OCI-LY1 (cell line): ENCODE measurements at regions not wholly inside any gene's neighbourhood (a gene's known extent, or its start where the extent isn't known, plus 50 kb on each side); places are given as distances from the start of the nearest gene placed in this dataset.
"Not testable (repeated sequence)": the region's sequence is repeated elsewhere in the genome, so short reads cannot be mapped to it uniquely, and the experiment has no call there.

ENCODE experiments used
- H2AFZ ChIP-seq: fragments of 200-600 bp; sonication (generic), shearing (Covaris generic); 2 replicates; pipeline ENCODE4 v1.6.0; 2014; ENCODE audit warnings: antibody characterized with exemption, mild to moderate bottlenecking, low read length
- H3F3A ChIP-seq: fragments of 200-600 bp; sonication (generic), shearing (Covaris generic); 2 replicates; pipeline ENCODE4 v1.6.0; 2014; ENCODE audit warnings: mild to moderate bottlenecking, antibody characterized with exemption, low read length, moderate library complexity; ENCODE audit not compliant: insufficient read depth
- H3K27ac ChIP-seq: fragments of 200-600 bp; sonication (generic); 2 replicates; pipeline ENCODE4 v1.5.1; 2014; ENCODE audit warnings: low read length, mixed run types, mild to moderate bottlenecking, low read depth; ENCODE audit not compliant: poor library complexity, severe bottlenecking
- H3K27me3 ChIP-seq: fragments of 200-600 bp; sonication (generic); 2 replicates; pipeline ENCODE4 v1.6.0; 2014; ENCODE audit warnings: antibody characterized with exemption, mild to moderate bottlenecking, low read length, moderate library complexity; ENCODE audit not compliant: insufficient read depth
- H3K36me3 ChIP-seq: fragments of 200-600 bp; sonication (generic); 2 replicates; pipeline ENCODE4 v1.6.1; 2014; ENCODE audit warnings: mild to moderate bottlenecking, antibody characterized with exemption, low read length, moderate library complexity, mixed read lengths; ENCODE audit not compliant: insufficient read depth
- H3K4me1 ChIP-seq: fragments of 200-600 bp; sonication (generic); 2 replicates; pipeline ENCODE4 v1.5.1; 2014; ENCODE audit warnings: mild to moderate bottlenecking, low read length, moderate library complexity; ENCODE audit not compliant: insufficient read depth, severe bottlenecking
- H3K4me2 ChIP-seq: fragments of 200-600 bp; sonication (generic), shearing (Covaris generic); 2 replicates; pipeline ENCODE4 v1.6.1; 2014; ENCODE audit warnings: low read length
- H3K4me3 ChIP-seq: fragments of 200-600 bp; sonication (generic); 2 replicates; pipeline ENCODE4 v1.5.1; 2014; ENCODE audit warnings: low read length, low read depth, mild to moderate bottlenecking, mixed read lengths; ENCODE audit not compliant: poor library complexity, severe bottlenecking
- H3K79me2 ChIP-seq: fragments of 200-600 bp; shearing (Covaris generic); 2 replicates; pipeline ENCODE4 v1.6.1; 2016; ENCODE audit warnings: mixed run types, low read length, mixed read lengths; ENCODE audit not compliant: insufficient read depth
- H3K9ac ChIP-seq: fragments of 200-600 bp; sonication (generic), shearing (Covaris generic); 2 replicates; pipeline ENCODE4 v1.6.1; 2014; ENCODE audit warnings: mild to moderate bottlenecking, low read length, mixed read lengths
- H3K9me2 ChIP-seq: fragments of 200-600 bp; sonication (generic), shearing (Covaris generic); 2 replicates; pipeline ENCODE4 v1.6.1; 2014; ENCODE audit warnings: low read depth, mild to moderate bottlenecking, low read length, mixed read lengths
- H3K9me3 ChIP-seq: fragments of 200-600 bp; shearing (Covaris generic); 2 replicates; pipeline ENCODE4 v1.6.1; 2014; ENCODE audit warnings: low read length, mixed read lengths
- H4K20me1 ChIP-seq: fragments of 200-600 bp; sonication (generic), shearing (Covaris generic); 2 replicates; pipeline ENCODE4 v1.6.0; 2016; ENCODE audit warnings: mild to moderate bottlenecking, low read length; ENCODE audit not compliant: insufficient read depth
- EZH2 ChIP-seq: fragments of 200-600 bp; sonication (generic), shearing (Covaris generic); IDR thresholded peaks from 2 replicates; pipeline ENCODE4 v1.8.0; 2017; ENCODE audit warnings: borderline replicate concordance, mixed run types, mild to moderate bottlenecking, antibody characterized with exemption, low read length, moderate library complexity, mixed read lengths
- TF ChIP-seq, protein P1 (sequence below): fragments of 200-600 bp; sonication (generic), shearing (Covaris generic); IDR thresholded peaks from 2 replicates; pipeline ENCODE4 v1.5.1; 2017; ENCODE audit warnings: mild to moderate bottlenecking, antibody characterized with exemption, low read length, moderate library complexity, mixed read lengths

GRCh38 chr6:163702736-163703135 is 288.2 kb downstream of the QKI start:
- H3K79me2 ChIP-seq = no peaks in the 10 kb centered on the region
- TF ChIP-seq, protein P1, sequence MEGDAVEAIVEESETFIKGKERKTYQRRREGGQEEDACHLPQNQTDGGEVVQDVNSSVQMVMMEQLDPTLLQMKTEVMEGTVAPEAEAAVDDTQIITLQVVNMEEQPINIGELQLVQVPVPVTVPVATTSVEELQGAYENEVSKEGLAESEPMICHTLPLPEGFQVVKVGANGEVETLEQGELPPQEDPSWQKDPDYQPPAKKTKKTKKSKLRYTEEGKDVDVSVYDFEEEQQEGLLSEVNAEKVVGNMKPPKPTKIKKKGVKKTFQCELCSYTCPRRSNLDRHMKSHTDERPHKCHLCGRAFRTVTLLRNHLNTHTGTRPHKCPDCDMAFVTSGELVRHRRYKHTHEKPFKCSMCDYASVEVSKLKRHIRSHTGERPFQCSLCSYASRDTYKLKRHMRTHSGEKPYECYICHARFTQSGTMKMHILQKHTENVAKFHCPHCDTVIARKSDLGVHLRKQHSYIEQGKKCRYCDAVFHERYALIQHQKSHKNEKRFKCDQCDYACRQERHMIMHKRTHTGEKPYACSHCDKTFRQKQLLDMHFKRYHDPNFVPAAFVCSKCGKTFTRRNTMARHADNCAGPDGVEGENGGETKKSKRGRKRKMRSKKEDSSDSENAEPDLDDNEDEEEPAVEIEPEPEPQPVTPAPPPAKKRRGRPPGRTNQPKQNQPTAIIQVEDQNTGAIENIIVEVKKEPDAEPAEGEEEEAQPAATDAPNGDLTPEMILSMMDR = no peak
- TF ChIP-seq EZH2 = no peak
- H3K4me2 ChIP-seq = no peak overlapping the region
- H3K27me3 ChIP-seq = no peaks in the 10 kb centered on the region
- H3K4me3 ChIP-seq = no peak overlapping the region
- no peaks in the 10 kb centered on the region for H3K9me3 ChIP-seq
- no peak overlapping the region for H3K9ac ChIP-seq
- no peak overlapping the region for H2AFZ ChIP-seq
- peaks cover 10% of the 10 kb centered on the region; the same call in 1 of the 2 replicates for H3F3A ChIP-seq
- no peak overlapping the region for H3K27ac ChIP-seq
- no peaks in the 10 kb centered on the region for H3K36me3 ChIP-seq
- no peaks in the 10 kb centered on the region for H3K9me2 ChIP-seq
- H3K4me1 ChIP-seq = peaks cover 43% of the 10 kb centered on the region
- H4K20me1 ChIP-seq = no peaks in the 10 kb centered on the region

GRCh38 chr6:163701762-163702161 is 287.2 kb downstream of the QKI start:
- H3K27me3 ChIP-seq = no peaks in the 10 kb centered on the region

DNA sequence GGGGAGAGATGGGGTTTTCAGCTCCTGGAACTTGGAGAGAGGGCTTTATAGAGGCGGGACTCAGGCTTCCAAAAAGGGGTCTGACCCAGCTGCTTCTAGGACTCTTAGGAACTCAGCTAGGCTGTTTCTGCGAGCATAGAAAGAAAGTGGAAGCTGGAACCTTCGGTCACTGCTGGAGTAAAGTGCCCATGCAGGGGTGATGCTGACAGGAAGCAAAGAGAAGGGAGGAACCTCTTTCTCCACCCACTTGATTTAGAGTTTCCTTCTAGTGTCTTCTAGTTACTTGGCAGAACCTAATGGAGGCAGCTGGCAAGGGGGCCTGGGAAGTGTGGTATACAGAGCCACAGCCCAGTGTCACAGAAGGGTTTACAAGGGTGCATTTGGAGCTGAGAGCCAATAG is 283.6 kb downstream of the QKI start:
- no peaks in the 10 kb centered on the region for H3K36me3 ChIP-seq
- H4K20me1 ChIP-seq = no peaks in the 10 kb centered on the region
- peaks cover 9% of the 10 kb centered on the region for H3K4me1 ChIP-seq
- no peaks in the 10 kb centered on the region for H3F3A ChIP-seq
- no peaks in the 10 kb centered on the region for H3K79me2 ChIP-seq
- no peak overlapping the region for H2AFZ ChIP-seq
- H3K27me3 ChIP-seq = peaks cover 4% of the 10 kb centered on the region; the same call in 1 of the 2 replicates
- no peak overlapping the region for H3K27ac ChIP-seq
- H3K4me2 ChIP-seq = no peak overlapping the region
- H3K9me3 ChIP-seq = no peaks in the 10 kb centered on the region
- TF ChIP-seq, protein P1 = no peak
- TF ChIP-seq EZH2 = no peak
- H3K9me2 ChIP-seq = no peaks in the 10 kb centered on the region
- H3K4me3 ChIP-seq = no peak overlapping the region
- H3K9ac ChIP-seq = no peak overlapping the region

More at GRCh38 chr6:163701762-163702161, 287.2 kb downstream of the QKI start:
- Histone ChIP-seq H3K79me2 (no peaks in the 10 kb centered on the region), H3K4me1 (peaks cover 34% of the 10 kb centered on the region), H3F3A (0 out of 2 replicates have a peak, but pooled peaks cover under 1% of the 10 kb centered on the region), H3K9me2 (no peaks in the 10 kb centered on the region), H3K36me3 (no peaks in the 10 kb centered on the region), H2AFZ (no peak overlapping the region), H4K20me1 (no peaks in the 10 kb centered on the region), H3K4me3 (no peak overlapping the region), H3K27ac (no peak overlapping the region), H3K4me2 (no peak overlapping the region), H3K9ac (no peak overlapping the region), H3K9me3 (no peaks in the 10 kb centered on the region)
- TF ChIP-seq EZH2 = no peak
- TF ChIP-seq, protein P1 = no peak

DNA sequence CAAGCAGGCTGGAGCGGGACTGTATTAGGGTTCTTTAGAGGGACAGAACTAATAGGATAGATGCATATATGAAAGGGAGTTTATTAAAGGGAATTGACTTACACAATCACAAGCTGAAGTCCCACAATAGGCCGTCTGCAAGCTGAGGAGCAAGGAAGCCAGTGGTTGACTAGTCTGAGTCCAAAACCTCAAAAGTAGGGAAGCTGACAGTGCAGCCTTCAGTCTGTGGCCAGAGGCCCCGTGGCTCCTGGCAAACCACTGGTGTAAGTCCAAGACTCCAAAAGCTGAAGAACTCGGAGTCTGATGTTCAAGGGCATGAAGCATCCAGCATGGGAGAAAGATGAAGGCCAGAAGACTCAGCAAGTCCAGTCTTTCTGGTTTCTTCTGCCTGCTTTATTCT is 281.8 kb downstream of the QKI start:
- not testable (repeated sequence) for H3F3A ChIP-seq, H4K20me1 ChIP-seq, H3K4me2 ChIP-seq, H3K36me3 ChIP-seq, H3K9me2 ChIP-seq, H3K9ac ChIP-seq, H3K27me3 ChIP-seq, H3K79me2 ChIP-seq, H3K9me3 ChIP-seq, H2AFZ ChIP-seq, H3K4me3 ChIP-seq, H3K4me1 ChIP-seq, H3K27ac ChIP-seq
